Stimulated activated CD4-positive, alpha-beta T cell treated with anti-CD3 and anti-CD28 coated beads, Interleukin-2, amount 100 ng/mL, for 48 hours (primary cell): ENCODE measurements at regions not wholly inside any gene's neighbourhood (a gene's known extent, or its start where the extent isn't known, plus 50 kb on each side); places are given as distances from the start of the nearest gene placed in this dataset.

Experiments
- DNase-seq, 2 donors: peaks; one replicate each; pipeline ENCODE4 v3.0.0-alpha.2; 2020

GRCh38 chr2:53442783-53443182 is 324.8 kb upstream of the CHAC2 start:
- no peak for DNase-seq

- no peak for DNase-seq
Observed at GRCh38 chr2:53442093-53442492, 325.5 kb upstream of the CHAC2 start.

GRCh38 chr2:53438692-53439091 is 328.9 kb upstream of the CHAC2 start:
- no peak for DNase-seq

GRCh38 chr2:53438100-53438499 is 329.5 kb upstream of the CHAC2 start:
- no peak for DNase-seq

- no peak for DNase-seq
Observed at GRCh38 chr2:53437371-53437770, 330.2 kb upstream of the CHAC2 start.

GRCh38 chr2:53436882-53437281 is 330.7 kb upstream of the CHAC2 start:
- DNase-seq: no peak

- no peak for DNase-seq
Observed at GRCh38 chr2:53435610-53436009, 332.0 kb upstream of the CHAC2 start.

- DNase-seq: no peak
Observed at GRCh38 chr2:53434466-53434865, 333.1 kb upstream of the CHAC2 start.

- no peak for DNase-seq
Observed at GRCh38 chr2:53432936-53433335, 334.7 kb upstream of the CHAC2 start.

- no peak for DNase-seq
Observed at GRCh38 chr2:53429901-53430300, 337.7 kb upstream of the CHAC2 start.

- no peak for DNase-seq
Observed at GRCh38 chr2:53424902-53425301, 342.7 kb upstream of the CHAC2 start.

- DNase-seq: no peak
Observed at GRCh38 chr2:53423465-53423864, 344.1 kb upstream of the CHAC2 start.

- no peak for DNase-seq
Observed at GRCh38 chr2:53422979-53423378, 344.6 kb upstream of the CHAC2 start.

- DNase-seq: no peak
Observed at GRCh38 chr2:53417385-53417784, 350.2 kb upstream of the CHAC2 start.

GRCh38 chr2:53407363-53408080 is 360.1 kb upstream of the CHAC2 start:
- DNase-seq: no peak

- no peak for DNase-seq
Observed at GRCh38 chr2:53403792-53404413, 363.7 kb upstream of the CHAC2 start.

- no peak for DNase-seq
Observed at GRCh38 chr2:53397085-53397484, 370.5 kb upstream of the CHAC2 start.

- DNase-seq: no peak
Observed at GRCh38 chr2:53381271-53381670, 386.3 kb upstream of the CHAC2 start.

- no peak for DNase-seq
Observed at GRCh38 chr2:53379547-53379946, 388.1 kb upstream of the CHAC2 start.

- no peak for DNase-seq
Observed at GRCh38 chr2:53378791-53379190, 388.8 kb upstream of the CHAC2 start.

- DNase-seq: no peak
Observed at GRCh38 chr2:53373126-53373525, 394.5 kb upstream of the CHAC2 start.

- DNase-seq: no peak
Observed at GRCh38 chr2:53366543-53366942, 401.1 kb upstream of the CHAC2 start.

- DNase-seq: no peak
Observed at GRCh38 chr2:53362934-53363333, 404.7 kb upstream of the CHAC2 start.

GRCh38 chr2:53356291-53356905 is 411.2 kb upstream of the CHAC2 start:
- no peak for DNase-seq
